Lung (tissue), 11 donors: ENCODE measurements at regions not wholly inside any gene's neighbourhood (a gene's known extent, or its start where the extent isn't known, plus 50 kb on each side); places are given as distances from the start of the nearest gene placed in this dataset.

Experiments used
- ATAC-seq: fragments of 200-7000 bp; cut with Tn5 transposase; one replicate; pipeline ENCODE4 v1.9.1; 2020; ENCODE audit warnings: moderate number of reproducible peaks; ENCODE audit not compliant: insufficient read depth, low FRiP score
- DNase-seq, 3 donors: peaks; one replicate each; pipeline ENCODE4 v3.0.0-alpha.2; 2013 to 2017
- H3K27ac ChIP-seq, 2 donors: one replicate each; pipeline ENCODE4 v1.5.1; 2013; ENCODE audit warnings: mild to moderate bottlenecking in 2 of 2, moderate library complexity in 2 of 2, control low read depth in 1 of 2, inconsistent platforms in 1 of 2, low read depth in 1 of 2, low read length in 1 of 2
- H3K27me3 ChIP-seq, 3 donors: one replicate each; pipeline ENCODE4 v1.5.1; 2013; ENCODE audit warnings: low read length in 2 of 3; ENCODE audit not compliant: control insufficient read depth in 3 of 3, insufficient read depth in 3 of 3
- H3K36me3 ChIP-seq, 4 donors: one replicate each; pipeline ENCODE4 v1.5.1; 2013; ENCODE audit warnings: low read length in 4 of 4, mild to moderate bottlenecking in 1 of 4, moderate library complexity in 1 of 4; ENCODE audit not compliant: control insufficient read depth in 4 of 4, insufficient read depth in 4 of 4
- H3K4me1 ChIP-seq, 5 donors: one replicate each; pipeline ENCODE4 v1.5.1; 2013; ENCODE audit warnings: low read length in 5 of 5, mild to moderate bottlenecking in 2 of 5, moderate library complexity in 1 of 5; ENCODE audit not compliant: control insufficient read depth in 5 of 5, insufficient read depth in 5 of 5
- H3K4me3 ChIP-seq: one replicate; pipeline ENCODE4 v1.5.1; 2013; ENCODE audit warnings: mild to moderate bottlenecking, control low read depth, moderate library complexity
- H3K9ac ChIP-seq, 2 donors: one replicate each; pipeline ENCODE4 v1.5.1; 2013; ENCODE audit warnings: low read length in 2 of 2, control low read depth in 1 of 2; ENCODE audit not compliant: insufficient read depth in 1 of 2
- H3K9me3 ChIP-seq, 4 donors: one replicate each; pipeline ENCODE4 v1.5.1; 2013; ENCODE audit warnings: low read length in 3 of 4, mild to moderate bottlenecking in 1 of 4, moderate library complexity in 1 of 4; ENCODE audit not compliant: control insufficient read depth in 4 of 4, insufficient read depth in 3 of 4
- CTCF ChIP-seq: IDR thresholded peaks from 2 replicates; pipeline ENCODE4 v1.5.1; 2012; ENCODE audit warnings: mild to moderate bottlenecking; ENCODE audit errors: control extremely low read depth, extremely low read depth
- WGBS, 2 donors: extraction: QIAGEN DNeasy Blood & Tissue Kit; methylation state at CpG; one replicate each; pipeline ENCODE4 v1.1.7; 2013; 5-methylcytosine and 5-hydroxymethylcytosine counted together
- donor health status: control.
- donor health status: control.
- donor health status: Bipolar disorder and iron deficiency.
- donor health status: healthy.
- donor health status: DM: yes; HTN: yes; CAD: no.

DNA sequence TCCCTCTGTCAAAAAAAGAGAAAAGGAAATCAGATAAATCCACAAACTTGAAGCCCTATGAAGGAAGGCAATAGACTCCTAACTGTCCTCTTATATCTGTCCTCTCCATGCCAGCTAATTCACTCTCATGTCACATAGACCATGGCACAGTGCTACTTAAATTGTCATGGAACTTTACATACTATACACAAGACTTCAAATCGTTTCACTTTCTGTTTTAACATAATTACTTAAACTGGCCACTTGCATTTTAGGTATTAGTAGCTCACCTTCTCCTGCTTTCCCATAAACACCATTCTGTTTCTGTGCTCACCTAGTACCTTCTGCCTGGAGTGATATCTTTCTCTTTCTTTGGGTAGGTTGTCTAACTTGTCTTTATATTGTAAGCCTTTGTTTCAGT is 816.7 kb upstream of the KIF2B start:
- Histone ChIP-seq H3K27ac (no peak overlapping the region), H3K4me3 (no peak overlapping the region), H3K9me3 (no peaks in the 10 kb centered on the region), H3K27me3 (no peaks in the 10 kb centered on the region), H3K4me1 (no peaks in the 10 kb centered on the region), H3K36me3 (no peaks in the 10 kb centered on the region), H3K9ac (no peak overlapping the region)
- DNase-seq, result no peak
- 67 to 75% methylated on average over 1 of the region's 1 CpG for WGBS, 2 donors
- no peak for ATAC-seq
- no peak for TF ChIP-seq CTCF

DNA sequence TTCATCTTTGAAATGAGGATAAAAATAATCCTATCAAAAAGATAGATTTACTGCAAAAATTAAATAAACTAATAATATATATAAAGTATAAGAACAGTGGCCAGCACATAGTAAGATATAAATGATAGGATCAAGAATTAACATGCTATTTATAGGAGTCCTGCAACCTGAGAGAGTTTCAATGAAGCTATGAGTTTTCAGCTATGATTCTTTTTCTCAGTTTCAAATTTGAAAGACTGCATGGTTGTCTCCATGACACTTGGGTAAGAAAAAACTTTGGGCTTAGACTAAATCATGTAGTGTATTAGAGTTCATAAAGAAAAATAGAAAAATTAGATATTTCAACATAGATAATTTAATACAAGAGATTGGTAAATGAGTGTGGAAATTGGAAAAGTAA is 817.8 kb upstream of the KIF2B start:
- DNase-seq (no peak), ATAC-seq (no peak)
- Histone ChIP-seq H3K9ac (no peak overlapping the region), H3K4me3 (no peak overlapping the region), H3K27ac (no peak overlapping the region), H3K27me3 (no peaks in the 10 kb centered on the region), H3K4me1 (no peaks in the 10 kb centered on the region), H3K9me3 (no peaks in the 10 kb centered on the region), H3K36me3 (no peaks in the 10 kb centered on the region)
- no peak for TF ChIP-seq CTCF

- Histone ChIP-seq H3K4me3 (no peak overlapping the region), H3K36me3 (no peaks in the 10 kb centered on the region), H3K27me3 (no peaks in the 10 kb centered on the region), H3K4me1 (no peaks in the 10 kb centered on the region), H3K9me3 (peaks cover 0 to 4% (median 1%) of the 10 kb centered on the region in 4 donors), H3K9ac (no peak overlapping the region), H3K27ac (no peak overlapping the region)
- no peak for TF ChIP-seq CTCF
- WGBS, 2 donors, result 75 to 84% methylated on average over 3 of the region's 3 CpGs
- ATAC-seq (no peak), DNase-seq (no peak)
Measured at GRCh38 chr17:52995881-52996280, 826.8 kb upstream of the KIF2B start.

GRCh38 chr17:52995147-52995546 is 827.6 kb upstream of the KIF2B start:
- DNase-seq (no peak), ATAC-seq (no peak)
- TF ChIP-seq CTCF, result no peak
- H3K36me3 ChIP-seq, result no peaks in the 10 kb centered on the region
- 72 to 82% methylated on average over 1 of the region's 1 CpG for WGBS, 2 donors
- H3K27me3 ChIP-seq, result no peaks in the 10 kb centered on the region
- H3K9ac ChIP-seq, result no peak overlapping the region
- H3K9me3 ChIP-seq, result peaks cover 0 to 4% (median 1%) of the 10 kb centered on the region in 4 donors
- H3K4me1 ChIP-seq, result no peaks in the 10 kb centered on the region
- H3K27ac ChIP-seq, result no peak overlapping the region
- H3K4me3 ChIP-seq, result no peak overlapping the region
